ENCODE measurements at regions not wholly inside any gene's neighbourhood (a gene's known extent, or its start where the extent isn't known, plus 50 kb on each side); places are given as distances from the start of the nearest gene placed in this dataset.

DNA sequence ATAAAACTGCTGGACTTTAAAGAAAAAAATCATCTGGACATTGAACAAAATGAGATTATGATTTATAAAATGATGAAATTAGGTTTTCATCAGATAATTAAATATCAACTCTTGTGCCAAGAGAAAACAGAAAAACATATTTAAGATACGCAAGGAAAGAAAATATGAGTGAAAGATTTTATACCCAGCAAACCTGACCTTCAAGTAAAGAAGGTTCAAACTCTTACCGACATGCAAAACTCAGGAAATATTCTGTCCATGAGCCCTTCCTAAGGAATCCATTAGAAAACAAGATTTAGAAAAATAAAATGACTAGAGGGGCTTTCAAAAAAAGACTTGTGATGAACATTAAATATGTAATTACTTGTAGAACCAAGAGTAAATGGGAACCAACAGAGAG is 257.2 kb upstream of the ARID1B start:
- no peak for DNase-seq (ENCODE audit: low read depth in 2 of 2)

DNA sequence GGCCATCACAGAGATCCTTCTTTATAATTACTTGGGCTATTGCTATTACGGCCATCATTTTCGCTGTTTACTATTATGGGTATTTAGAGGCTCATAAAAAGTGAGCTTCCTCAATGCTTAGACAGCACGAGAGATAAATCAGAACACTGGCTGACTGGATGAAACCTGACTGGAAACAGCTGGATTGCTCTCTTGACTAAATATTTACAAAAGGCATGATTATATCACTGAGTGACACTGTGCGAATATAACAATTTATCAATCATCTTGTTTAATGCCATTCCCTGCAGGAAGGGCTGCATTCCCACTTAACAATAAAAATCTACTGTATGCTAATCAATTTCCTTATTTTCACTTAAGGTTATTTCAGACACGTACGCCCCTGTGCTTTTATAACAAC is 260.1 kb upstream of the ARID1B start:
- DNase-seq (ENCODE audit: low read depth in 2 of 2): no peak

DNA sequence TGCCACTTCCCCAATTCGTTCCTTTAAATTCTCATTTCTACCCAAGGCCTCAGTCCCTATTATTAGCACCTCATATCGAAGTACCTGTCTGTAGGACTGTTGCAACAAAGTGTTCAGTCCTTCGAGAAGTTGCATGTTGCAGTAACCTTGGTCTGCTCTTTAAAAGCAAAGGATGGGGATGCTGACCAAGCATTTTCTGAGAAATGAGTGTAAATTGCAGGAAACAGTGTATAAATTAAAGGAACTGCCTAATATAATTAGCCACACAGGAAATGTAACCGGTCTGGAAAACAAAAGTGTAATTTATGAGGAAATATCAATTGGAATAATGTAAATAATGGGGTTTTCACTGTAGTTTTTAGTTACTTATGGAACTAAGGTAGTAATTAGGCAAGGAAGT is 261.9 kb upstream of the ARID1B start:
- DNase-seq (ENCODE audit: low read depth in 2 of 2): no peak

DNA sequence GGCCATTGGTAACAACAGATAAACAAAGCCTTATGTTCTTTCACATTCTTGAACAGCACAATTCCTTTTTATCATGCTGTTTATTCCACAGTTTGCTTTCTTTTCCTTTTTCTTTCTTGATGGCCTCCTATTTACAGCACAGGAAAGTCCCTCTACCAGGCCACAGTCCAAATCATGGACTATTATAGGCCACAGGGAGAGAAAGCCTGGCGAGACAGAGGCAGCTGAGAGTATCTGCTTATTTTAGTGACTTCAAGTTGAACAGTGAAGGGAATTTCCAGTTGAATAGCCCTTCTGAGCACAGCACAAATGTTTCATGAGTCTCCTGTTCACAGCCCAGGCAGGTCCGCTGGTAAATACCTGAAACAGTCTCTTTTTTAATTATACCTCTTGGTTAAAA is 263.7 kb upstream of the ARID1B start:
- no peak for DNase-seq (ENCODE audit: low read depth in 2 of 2)

DNA sequence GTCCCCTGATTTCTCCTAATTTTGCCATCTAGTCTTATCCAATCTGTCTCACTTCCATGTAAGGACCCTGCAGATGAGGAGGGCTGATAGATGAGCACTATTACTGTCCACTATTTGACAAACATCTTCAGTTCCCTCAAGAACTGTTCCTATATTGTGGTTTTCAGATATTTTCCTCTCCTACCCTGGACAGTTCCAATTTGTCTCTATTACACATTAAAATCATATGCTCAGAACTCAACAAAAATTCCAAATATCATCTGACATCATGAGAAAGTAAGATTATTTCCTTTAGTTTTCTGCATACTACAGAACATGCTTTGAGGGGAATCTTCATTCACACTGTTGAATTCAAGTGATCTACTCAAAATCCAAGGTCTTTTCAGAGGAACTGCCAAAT is 265.6 kb upstream of the ARID1B start:
- DNase-seq (ENCODE audit: low read depth in 2 of 2): no peak

DNA sequence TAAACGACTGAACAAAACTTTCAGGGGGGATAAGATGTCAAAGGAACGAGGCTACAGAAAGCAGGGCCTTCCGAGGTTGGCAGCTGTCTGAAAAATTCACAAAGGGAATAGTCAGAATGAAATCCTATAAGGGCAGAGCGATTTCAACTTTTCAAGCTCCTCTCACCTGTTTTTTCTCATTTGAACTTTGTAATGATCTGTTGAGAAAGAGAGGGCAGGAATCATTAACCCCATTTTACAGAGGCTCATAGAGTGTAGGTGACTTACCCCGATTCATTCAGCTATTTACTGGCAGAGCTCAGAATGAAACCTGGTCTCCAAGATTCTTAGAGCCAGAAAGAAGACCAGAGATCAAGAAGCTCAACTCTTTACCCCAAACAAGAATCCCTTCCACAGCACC is 266.1 kb upstream of the ARID1B start:
- DNase-seq (ENCODE audit: low read depth in 2 of 2): no peak

DNA sequence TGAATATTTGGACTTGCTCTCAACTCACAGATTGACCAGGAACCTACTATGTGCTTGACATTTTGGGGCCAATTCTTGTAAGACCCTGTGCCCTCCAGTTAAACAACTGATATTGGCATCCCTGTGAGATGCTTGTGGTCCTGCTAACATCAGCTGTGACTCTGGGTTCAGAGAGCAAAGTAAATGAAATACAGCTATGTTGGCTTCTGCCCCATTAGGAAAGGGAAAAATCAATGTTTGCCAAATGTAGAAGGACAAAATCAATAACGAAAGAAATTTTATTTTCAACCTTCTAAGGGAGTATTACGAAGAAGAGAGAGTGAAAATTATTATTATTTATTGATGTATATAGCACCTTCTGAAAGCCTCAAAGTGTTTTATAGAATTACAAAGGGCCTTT is 266.9 kb upstream of the ARID1B start:
- DNase-seq (ENCODE audit: low read depth in 2 of 2): no peak

DNA sequence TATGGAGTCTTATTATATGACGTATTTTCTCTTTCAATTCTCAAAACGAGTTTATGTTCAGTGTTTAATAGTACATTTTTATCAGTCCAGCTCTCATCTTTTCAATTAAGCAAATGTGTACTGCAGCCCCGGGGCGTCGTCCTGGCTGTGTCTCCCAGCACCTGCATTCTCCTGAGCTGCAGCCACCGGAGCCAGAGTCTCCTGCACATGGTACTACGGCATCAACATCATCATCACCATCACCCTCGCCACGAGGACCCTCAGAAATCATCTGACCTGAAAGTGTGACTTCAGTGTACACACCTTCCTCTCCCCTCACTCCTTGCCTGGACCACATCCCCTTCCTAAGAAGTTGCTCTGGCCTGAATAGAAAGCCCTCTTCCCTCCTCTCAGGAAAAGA is 267.7 kb upstream of the ARID1B start:
- no peak for DNase-seq (ENCODE audit: low read depth in 2 of 2)

DNA sequence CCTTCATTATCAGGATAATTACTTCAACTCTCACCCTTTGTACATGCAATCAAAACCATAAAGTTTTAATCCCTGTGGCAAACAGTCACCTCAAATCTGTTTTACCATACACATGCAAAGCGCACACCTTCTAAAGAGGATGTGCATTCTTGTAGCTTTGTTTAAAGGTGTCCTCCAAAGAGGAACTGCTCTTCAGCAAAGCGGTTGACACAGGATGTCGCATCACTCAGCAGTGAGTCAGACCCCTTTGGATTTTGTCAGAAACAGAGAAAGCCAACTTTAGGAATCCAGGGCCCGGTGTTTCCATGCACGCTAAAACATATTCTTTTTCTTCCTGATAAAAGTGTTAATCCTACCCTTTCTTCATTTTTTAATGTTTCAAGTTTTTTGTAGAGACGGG is 268.3 kb upstream of the ARID1B start:
- DNase-seq (ENCODE audit: low read depth in 2 of 2): no peak

DNA sequence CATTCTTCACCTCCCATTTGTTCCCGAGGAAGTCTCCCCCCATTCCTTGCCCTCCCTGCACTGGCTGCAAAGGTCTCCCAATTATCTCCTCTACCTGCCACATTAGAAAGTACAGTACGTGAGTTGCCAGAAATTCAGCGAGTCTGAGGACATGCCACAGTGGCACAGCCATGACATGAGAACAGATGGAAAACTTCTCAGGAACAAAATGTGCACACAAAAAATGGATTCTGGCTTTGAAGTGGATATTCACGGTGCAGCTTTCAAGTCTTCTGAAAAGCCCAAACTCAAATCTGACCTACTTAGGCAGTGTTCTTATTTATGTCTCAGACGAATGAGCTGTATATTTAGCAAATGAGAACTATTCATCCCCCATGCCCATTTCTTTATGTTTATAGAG is 269.1 kb upstream of the ARID1B start:
- DNase-seq (ENCODE audit: low read depth in 2 of 2): no peak

DNA sequence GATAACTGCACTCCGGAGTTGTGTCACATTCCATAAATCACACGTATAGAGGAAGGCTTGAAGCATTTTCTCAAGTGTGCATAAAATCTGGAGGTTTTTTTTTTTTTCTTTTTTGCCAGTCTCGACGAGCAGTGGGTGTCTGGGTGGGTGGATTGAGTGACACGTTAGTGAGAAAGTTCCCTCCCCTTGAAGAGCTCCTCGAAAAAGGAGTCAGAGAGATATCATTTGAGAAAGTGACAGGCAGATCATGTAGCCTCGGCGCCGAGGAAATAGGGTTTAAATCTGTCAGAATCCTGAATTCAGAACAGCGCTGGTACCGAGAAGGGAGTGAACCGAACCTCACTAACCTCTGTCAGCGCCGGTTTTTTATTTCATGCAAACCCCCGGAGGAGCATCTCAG is 269.5 kb upstream of the ARID1B start:
- DNase-seq (ENCODE audit: low read depth in 2 of 2): no peak

DNA sequence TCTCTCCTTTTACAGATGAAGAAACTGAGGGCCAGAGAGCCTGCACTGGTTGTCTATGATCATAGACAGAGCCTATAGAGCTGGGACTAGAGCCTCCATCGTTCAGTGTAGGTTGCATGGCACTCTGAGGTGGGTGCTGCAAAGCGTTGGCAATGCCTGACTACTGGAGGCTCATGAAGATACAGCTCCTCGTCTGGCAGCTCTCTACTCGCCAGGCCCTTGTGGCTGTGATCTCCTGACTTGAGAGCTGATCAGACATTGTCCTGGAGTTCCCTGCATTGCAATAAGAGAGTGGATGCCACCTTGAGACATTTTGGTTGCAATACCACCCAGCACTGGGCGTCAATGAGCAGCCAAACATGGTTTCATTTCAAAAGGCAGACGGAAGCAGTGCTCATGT is 270.1 kb upstream of the ARID1B start:
- DNase-seq (ENCODE audit: low read depth in 2 of 2): no peak

DNA sequence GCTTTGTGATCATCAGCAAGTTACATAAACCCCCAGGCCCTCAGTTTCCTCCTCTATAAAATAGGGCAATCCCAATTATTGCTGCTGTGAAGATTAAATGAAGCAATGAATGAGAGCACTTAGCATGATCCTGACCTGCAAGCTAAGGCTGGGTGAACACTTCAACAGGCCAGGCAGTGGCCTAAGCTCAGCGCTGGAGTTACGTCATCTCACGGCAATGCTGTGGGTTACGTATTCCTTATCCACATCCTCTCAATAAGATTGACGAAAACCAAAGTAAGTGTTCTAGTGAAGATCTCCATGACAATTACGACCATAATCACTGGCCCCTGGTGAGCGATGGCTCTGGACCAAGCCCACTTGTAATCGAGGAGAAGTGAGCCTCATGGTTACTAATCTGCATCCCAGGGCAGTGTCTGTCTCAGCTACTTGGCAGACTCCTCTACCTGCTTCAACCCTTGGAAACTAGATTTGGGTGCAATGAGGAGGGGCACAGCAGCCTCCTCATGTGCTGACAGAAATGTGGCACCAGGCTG is 274.1 kb upstream of the ARID1B start:
- no peak for DNase-seq (ENCODE audit: low read depth in 2 of 2)

DNA sequence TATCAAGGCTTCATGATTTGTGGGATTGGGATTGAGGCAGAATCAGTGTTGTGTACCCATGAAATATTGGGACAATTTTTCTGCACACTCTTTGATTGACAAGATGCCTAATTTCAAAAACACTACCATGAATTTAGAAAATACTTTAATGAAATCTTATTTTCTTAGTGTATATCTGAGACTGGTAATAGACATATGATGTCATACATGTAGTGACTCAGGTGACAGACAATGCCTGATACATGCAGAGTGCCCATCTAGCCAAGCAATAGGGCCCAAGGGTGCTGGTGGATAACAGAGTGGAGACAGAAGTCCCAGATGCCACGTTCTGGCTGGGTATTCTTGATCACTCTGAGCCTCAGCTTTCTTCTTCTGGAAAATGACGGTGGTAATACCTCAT is 279.6 kb upstream of the ARID1B start:
- no peak for DNase-seq (ENCODE audit: low read depth in 2 of 2)

DNA sequence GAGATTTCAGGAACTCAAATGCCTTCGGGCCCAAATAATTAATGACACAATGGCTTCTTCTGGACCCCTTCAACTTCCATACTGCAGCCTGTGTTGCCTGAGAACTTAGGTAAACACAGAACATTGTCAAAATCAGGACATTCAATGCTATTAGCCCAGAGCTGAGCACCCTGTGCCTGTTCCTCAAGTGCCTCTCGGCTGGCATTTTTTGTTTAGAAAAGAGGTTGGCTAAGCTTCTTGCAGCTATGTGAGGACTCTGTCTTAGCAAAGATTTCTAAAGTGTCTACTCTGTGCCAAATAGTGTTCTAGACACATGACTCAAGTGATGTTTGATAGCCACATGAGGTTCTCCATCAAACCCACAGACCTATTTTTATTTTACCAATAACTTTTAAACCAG is 289.3 kb upstream of the ARID1B start:
- no peak for DNase-seq (ENCODE audit: low read depth in 2 of 2)

DNA sequence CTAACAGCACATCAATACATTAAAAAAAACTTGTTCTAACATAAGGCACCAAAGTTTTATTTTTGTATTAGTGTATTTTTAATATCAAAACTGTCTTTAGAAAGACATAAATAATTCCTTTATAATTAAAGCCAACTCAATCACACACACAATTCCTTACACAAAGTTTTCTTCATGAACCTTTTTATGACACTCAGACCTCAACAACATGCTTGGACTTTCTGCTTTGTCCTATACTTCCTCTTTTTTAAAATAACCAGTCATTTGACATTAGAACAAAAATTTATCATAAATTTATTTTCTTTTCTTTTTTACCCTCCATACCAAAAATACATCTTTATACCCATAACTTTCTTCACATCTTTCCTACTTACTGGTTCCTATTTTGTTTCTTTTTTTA is 292.0 kb upstream of the ARID1B start:
- no peak for DNase-seq (ENCODE audit: low read depth in 2 of 2)

DNA sequence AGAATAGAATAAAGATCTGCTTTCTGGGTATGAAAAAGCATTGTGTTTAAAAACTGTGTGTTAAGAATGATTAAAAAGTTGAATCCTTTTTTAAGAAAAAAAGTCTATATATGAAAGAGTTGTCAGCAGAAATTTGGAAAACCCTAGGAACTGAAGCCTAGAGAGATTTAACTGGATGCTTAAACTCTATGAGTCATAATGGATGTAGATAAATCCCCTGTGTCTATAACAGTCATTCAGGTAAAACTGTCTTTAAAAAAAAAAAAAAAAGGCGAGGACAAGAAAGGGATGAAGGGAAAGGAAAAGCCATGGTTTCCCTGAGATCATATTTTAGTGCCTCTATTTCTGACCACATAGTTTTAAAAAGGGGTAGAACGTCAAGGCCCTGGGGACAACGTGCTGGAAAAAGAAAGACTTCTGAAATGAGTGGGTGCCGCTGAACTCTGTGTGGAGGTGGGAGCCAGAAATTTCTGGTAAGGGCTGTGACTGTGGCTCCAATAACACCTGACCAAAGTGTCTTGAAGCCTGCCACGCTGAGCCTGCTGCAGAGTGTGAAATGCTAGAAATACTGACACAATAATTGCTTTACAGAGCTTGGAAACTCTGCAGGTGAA is 302.6 kb upstream of the ARID1B start:
- DNase-seq (ENCODE audit: low read depth in 2 of 2): no peak

DNA sequence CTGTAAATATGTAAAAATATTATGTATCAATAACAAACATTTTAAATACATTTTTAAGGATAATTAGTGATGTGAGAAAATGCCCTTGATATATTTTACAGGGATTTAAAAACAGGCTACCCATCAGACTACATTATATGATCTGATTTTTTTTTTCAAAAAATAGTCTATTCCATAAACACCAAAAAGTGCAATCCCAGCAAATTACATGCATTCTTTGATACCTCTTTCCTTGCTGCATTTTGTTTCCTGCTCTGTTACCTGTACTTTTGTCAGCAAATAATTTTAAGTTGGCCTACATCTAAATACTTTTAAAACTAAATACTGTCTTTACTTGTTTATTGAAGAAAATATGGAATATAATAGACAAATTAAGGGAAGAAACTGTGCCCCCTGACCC is 306.2 kb upstream of the ARID1B start:
- no peak for DNase-seq (ENCODE audit: low read depth in 2 of 2)

DNA sequence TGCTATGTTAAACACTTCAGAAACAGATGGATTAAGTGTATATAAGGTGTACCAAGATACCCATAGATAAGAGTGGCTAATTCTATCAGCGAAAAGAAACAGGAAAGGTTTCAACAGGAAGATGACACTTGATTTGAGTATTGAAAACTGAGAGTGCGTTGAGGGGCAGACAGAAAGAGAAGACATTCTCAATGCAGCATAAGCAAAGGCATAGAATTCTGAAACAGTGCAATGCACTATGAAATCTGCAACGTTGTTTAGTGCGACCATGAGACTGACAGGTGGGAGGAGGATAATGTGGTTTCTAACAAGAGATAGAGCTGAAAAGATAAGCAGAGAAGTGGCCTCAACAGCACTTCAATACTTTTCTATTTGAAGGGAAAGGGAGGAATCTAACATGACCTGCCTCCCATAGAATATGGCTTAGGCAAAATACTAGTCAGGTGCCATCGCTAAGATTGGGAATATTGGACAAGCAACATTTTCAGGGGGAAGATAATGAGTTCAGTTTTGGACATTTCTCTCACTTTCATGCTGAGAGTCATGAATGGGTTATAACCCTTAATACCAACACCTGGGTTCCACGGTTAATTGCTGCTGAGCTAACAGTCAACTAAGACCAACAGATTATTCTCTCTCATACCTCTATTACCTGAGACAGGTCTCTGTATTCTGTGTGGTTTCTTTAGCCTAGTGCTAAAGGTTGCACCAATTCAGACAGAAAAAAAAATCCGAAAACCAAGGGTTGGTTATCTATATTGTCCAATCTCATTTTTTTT is 312.9 kb upstream of the ARID1B start:
- no peak for DNase-seq (ENCODE audit: low read depth in 2 of 2)

DNA sequence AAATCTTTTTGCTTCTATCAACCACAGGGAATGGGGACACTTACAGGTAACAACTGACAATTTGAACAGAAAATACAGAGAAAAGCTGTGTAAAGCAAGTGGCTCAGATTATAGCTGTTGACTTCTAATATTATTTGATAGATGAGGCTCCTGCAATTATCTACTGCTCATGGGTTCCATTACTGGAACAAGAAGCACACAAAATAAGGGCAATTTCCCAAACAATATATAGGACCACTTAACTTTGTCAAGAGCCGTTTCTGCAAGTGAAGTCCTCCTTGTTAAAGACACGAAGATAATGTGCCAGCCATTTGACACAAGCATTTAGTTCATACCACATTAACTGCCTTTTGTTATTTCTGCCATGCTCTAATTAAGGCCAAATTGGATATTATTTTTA is 315.5 kb upstream of the ARID1B start:
- DNase-seq (ENCODE audit: low read depth in 2 of 2): no peak

DNA sequence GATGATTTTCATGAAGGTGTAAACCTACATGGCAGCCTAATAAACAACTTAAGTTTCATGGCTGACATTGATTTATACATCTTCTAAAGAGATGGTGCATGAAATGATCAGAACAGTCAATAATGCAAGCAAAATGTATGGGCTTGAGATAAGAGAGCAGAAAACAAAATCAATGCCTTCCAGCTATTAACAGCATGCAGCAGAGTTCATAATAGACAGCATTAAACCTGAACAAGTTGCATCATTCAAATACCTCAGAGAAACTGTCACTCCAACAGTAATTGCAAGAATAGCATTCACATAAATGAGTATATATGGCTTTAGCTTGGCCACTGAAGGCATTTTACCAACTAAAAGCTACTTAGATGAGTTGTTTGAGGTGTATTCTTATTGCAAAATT is 319.6 kb upstream of the ARID1B start:
- no peak for DNase-seq (ENCODE audit: low read depth in 2 of 2)

DNA sequence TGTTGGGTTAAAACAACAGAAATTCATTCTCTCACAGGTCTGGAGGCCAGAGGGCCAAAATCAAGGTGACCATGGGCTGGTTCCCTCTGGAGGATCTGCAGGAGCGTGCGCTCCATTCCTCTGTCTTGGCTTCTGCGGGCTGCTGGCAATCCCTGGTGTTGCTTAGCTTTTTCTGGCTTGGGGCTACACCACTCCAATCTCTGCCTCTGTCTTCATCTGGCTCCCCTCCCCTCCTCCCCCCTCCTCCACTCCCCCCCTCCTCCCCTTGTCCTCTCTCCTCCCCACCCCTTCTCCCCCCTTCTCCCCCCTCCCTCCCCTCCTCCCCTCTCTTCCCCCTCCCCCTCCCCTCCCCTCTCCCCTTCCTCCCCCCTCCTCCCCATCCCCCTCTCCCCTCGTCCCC is 321.3 kb upstream of the ARID1B start:
- DNase-seq (ENCODE audit: low read depth in 2 of 2): no peak

DNA sequence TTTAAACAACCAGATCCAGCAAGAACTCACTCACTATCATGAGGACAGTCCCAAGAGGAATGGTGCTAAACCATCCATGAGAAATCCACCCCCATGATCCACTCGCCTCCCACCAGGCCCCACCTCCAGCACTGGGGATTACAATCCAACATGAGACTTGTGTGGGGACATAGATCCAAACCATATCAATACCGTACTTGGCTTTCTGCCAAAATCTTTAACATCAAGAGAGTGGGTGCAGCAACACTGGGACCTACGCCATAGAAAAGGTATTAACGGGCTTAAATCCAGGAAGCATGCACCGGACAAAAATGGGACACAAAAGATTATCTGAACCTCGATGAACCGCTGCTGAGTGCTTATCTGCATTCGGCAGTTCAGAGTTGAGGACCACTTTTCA is 322.3 kb upstream of the ARID1B start:
- DNase-seq (ENCODE audit: low read depth in 2 of 2): no peak

DNA sequence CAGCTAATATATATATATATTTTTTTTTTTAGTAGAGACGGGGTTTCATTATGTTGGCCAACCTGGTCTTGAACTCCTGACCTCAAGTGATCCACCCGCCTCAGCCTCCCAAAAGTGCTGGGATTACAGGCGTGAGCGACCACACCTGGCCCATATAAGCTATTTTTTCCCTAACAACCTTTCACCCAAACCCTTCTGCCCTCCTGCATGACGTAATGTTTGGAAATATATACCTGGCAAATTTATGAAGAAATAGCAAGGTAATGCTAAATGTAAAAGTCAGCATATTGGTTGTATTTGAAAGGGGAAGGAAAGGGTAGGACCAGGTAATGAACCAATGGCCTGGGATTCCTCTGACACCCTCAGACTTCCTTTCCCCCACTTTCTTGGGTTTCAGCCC is 325.5 kb upstream of the ARID1B start:
- no peak for DNase-seq (ENCODE audit: low read depth in 2 of 2)
